Transverse colon (tissue), 4 donors: ENCODE measurements at regions not wholly inside any gene's neighbourhood (a gene's known extent, or its start where the extent isn't known, plus 50 kb on each side); places are given as distances from the start of the nearest gene placed in this dataset.

ENCODE experiments used
- POLR2A ChIP-seq: fragments of 450-650 bp; IDR thresholded peaks from one replicate; pipeline ENCODE4 v1.6.1; 2016; ENCODE audit warnings: antibody characterized with exemption, mild to moderate bottlenecking, moderate library complexity
- POLR2AphosphoS5 ChIP-seq, 3 donors: sonication (generic); formaldehyde crosslinking; IDR thresholded peaks; one replicate each; pipeline ENCODE4 v1.6.1; 2016; ENCODE audit warnings: antibody characterized with exemption in 3 of 3
- TF ChIP-seq, protein P1 (sequence below), 5 experiments: fragments of 200-600 bp in 3 of 5; fragments of 450-650 bp in 2 of 5; sonication (generic) in 3 of 5; IDR thresholded peaks; 1 replicate in 2 of 5; 2 replicates in 3 of 5; pipeline ENCODE4 v1.5.1; 2016 to 2017; ENCODE audit warnings: antibody characterized with exemption in 5 of 5, inconsistent platforms in 3 of 5, mild to moderate bottlenecking in 2 of 5, moderate library complexity in 1 of 5

DNA sequence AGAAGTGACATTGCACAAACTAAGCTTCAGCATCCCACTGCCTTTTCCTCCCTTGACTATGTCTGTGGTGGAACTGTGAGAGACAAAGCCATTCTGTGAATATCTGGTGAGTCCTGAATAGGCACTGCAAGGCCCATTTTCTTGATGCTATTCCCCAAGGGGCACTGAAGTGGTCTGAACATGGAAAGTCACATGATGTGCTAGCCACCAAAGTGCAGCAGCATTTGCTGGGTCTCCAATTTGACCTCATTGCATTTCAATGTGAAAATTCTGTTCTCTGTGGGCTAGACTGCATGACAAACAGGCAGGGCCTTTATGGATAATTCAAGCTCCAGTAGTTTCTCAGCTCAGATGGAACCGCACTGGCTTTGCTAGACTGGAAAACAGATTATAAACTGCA is 627.4 kb upstream of the BOD1L1 start:
- TF ChIP-seq, protein P1, sequence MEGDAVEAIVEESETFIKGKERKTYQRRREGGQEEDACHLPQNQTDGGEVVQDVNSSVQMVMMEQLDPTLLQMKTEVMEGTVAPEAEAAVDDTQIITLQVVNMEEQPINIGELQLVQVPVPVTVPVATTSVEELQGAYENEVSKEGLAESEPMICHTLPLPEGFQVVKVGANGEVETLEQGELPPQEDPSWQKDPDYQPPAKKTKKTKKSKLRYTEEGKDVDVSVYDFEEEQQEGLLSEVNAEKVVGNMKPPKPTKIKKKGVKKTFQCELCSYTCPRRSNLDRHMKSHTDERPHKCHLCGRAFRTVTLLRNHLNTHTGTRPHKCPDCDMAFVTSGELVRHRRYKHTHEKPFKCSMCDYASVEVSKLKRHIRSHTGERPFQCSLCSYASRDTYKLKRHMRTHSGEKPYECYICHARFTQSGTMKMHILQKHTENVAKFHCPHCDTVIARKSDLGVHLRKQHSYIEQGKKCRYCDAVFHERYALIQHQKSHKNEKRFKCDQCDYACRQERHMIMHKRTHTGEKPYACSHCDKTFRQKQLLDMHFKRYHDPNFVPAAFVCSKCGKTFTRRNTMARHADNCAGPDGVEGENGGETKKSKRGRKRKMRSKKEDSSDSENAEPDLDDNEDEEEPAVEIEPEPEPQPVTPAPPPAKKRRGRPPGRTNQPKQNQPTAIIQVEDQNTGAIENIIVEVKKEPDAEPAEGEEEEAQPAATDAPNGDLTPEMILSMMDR (IDR thresholded peaks at IDR 0.05): no peak
- no peak for TF ChIP-seq POLR2AphosphoS5 (IDR thresholded peaks at IDR 0.05)
- no peak for TF ChIP-seq POLR2A
